C4-2B (cell line): ENCODE measurements at regions not wholly inside any gene's neighbourhood (a gene's known extent, or its start where the extent isn't known, plus 50 kb on each side); places are given as distances from the start of the nearest gene placed in this dataset.

Experiments used
- H3K27ac ChIP-seq: fragments of 450-650 bp; 2 replicates; pipeline ENCODE4 v1.5.1; 2017
- ZFX ChIP-seq: fragments of 450-650 bp; IDR thresholded peaks from 2 replicates; pipeline ENCODE4 v1.6.1; 2017
- TF ChIP-seq, protein P1 (sequence below): fragments of 450-650 bp; conservative IDR thresholded peaks from 2 replicates; pipeline ENCODE4 v1.5.1; 2017; ENCODE audit warnings: mild to moderate bottlenecking

DNA sequence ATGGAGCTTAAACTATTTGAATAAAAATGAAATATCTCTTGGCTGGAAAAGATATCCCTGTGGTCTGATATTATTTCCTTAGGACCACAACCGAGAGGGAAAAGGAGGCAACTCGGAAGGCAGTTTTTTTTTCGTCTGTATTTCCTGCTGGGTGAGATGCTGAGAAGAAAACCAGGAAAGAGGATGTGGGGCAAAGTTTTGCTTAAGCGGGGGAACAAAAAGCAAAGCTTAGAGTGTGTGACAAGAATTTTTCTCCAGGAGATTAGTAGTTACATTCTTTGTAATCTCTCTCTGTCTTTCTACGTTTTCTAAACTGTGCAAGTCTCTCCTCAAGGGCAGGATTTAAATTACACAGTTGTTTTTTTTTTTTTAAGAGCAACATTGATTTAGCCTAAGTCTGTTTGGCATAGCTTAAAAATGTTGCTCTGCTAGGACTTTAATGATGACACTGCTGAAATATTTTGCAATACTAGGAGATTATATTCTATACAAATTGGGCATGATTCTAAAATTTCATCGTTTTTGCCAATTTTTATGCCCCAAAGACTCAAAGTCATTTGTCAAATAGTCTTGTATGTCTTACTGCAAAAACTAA lies 258.5 kb downstream of the KCNS3 start:
- no peak overlapping the region for H3K27ac ChIP-seq
- TF ChIP-seq, protein P1, sequence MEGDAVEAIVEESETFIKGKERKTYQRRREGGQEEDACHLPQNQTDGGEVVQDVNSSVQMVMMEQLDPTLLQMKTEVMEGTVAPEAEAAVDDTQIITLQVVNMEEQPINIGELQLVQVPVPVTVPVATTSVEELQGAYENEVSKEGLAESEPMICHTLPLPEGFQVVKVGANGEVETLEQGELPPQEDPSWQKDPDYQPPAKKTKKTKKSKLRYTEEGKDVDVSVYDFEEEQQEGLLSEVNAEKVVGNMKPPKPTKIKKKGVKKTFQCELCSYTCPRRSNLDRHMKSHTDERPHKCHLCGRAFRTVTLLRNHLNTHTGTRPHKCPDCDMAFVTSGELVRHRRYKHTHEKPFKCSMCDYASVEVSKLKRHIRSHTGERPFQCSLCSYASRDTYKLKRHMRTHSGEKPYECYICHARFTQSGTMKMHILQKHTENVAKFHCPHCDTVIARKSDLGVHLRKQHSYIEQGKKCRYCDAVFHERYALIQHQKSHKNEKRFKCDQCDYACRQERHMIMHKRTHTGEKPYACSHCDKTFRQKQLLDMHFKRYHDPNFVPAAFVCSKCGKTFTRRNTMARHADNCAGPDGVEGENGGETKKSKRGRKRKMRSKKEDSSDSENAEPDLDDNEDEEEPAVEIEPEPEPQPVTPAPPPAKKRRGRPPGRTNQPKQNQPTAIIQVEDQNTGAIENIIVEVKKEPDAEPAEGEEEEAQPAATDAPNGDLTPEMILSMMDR = no peak
- TF ChIP-seq ZFX = no peak

DNA sequence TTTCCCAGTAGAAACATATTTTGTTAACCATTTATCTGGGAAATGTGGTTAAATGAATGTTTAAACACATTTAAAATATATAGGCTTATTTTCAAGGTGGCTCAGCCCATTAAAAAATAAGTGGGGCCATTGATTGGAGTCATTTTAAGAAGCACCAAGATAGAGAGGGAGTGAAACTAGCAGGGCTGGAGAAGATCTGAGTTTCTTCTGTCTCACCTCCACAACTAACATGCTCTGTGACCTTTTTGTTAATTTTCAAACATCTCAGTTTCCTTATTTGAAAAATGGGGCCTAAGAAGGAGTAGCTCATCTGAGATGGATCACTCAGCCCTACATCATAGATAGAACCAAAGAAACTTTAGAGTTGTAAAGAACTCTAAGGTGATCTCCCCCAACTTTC lies 254.8 kb downstream of the KCNS3 start:
- no peak overlapping the region for H3K27ac ChIP-seq
- TF ChIP-seq ZFX = no peak
- TF ChIP-seq, protein P1 = no peak

DNA sequence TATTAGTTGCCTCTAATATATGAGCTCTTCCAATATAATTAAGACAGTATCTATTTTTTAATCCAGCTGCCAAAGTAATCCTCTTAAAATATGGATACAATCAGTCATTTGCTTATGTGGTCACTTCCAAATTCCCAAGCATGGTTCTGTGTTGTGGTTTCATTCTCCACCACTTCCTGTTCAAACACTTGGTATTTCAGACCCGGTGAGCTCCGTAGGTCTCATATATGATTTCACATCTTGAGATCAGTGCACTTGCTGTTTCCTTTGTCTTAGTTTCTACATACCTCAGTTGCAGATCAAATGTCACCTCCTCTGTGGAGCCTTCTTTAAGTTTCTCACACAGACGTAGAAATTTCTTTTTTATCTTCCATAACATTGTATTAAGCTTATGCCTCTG lies 254.2 kb downstream of the KCNS3 start:
- TF ChIP-seq, protein P1 = no peak
- TF ChIP-seq ZFX = no peak
- no peak overlapping the region for H3K27ac ChIP-seq

DNA sequence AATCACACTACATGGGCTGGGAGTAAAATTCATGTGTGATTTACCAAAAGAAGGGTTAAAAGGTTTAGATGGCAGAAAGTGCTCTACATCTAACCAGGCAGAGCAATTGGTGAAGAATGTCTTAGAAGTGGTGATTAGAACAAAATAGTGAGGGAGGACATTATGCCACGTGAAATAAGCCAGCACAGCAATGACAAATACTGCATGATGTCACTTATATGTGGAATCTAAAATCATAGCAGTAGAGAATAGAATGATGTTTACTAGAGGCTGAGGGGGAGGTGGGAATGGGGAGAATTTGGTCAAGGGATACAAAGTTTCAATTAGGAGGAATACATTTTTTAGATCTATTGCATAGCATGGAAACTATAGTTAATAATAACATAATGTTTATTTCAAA lies 253.3 kb downstream of the KCNS3 start:
- H3K27ac ChIP-seq = no peak overlapping the region
- TF ChIP-seq, protein P1 = no peak
- no peak for TF ChIP-seq ZFX

GRCh38 chr2:18129348-18129747 lies 250.9 kb downstream of the KCNS3 start:
- no peak for TF ChIP-seq ZFX
- TF ChIP-seq, protein P1 = no peak
- H3K27ac ChIP-seq = no peak overlapping the region

DNA sequence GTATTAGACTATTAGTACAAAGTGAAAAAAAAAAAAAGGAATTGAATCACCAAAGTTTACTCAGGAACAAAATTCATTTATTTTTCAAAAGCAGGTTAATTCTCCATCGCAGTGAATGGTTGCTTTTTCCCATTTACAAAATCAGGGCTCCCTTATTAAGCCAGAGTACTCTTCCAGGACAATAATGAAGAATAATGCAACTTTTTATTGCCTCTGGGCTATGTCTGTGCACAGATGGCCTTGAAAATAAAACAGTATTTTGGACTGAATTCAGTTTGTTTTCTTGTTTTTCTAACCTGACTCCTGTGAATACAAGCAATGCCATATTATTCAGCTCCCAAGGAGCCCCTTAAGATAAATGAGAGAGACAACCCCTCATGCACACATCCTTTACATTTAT lies 246.8 kb downstream of the KCNS3 start:
- no peak overlapping the region for H3K27ac ChIP-seq
- TF ChIP-seq, protein P1 = no peak
- TF ChIP-seq ZFX = no peak

DNA sequence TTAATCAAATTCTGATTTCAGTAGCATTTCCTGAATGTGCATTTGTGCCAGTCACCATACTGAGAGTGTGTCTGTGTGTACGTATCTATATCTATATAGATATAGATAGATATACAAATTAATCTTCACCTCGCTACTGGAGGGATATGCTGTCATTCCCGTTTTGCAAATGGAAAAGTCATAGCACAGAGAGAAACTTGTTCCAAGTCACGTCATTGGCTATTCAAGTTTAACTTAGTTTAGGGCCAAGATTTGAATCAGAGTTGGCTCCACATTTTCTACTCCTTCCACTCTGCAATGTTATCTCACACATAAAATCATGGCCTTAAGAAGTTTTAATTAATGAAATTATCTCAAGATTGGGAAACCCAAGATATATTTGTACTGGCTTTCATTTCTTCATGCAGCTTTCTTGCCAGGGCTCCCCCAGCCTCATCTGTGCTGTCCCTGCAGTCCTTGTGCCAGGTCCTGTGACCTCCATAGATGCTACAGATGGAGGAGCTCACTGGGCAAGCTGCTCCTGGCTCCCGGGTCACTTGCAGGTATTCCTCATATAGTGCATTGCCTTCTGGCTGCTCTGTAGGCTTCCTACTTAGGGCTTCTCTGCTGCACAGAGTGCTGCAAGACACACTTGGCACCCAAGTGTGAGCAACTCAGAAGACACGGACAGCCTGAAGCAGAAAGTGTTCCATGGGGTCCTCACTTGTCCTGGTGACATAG lies 245.8 kb downstream of the KCNS3 start:
- TF ChIP-seq, protein P1 = no peak
- no peak for TF ChIP-seq ZFX
- H3K27ac ChIP-seq = no peak overlapping the region; the same call in 1 of the 2 replicates
